A549 (cell line): ENCODE measurements at regions not wholly inside any gene's neighbourhood (a gene's known extent, or its start where the extent isn't known, plus 50 kb on each side); places are given as distances from the start of the nearest gene placed in this dataset.

Source experiments
- ATAC-seq, 2 experiments: fragments of 200-7000 bp in 1 of 2; fragments of >200 bp in 1 of 2; cut with Nextera tagmentation in 1 of 2; cut with Tn5 transposase in 1 of 2; 3 replicates each; pipeline versions ENCODE4 v1.8.0 to v1.9.1; 2018 to 2020; ENCODE audit warnings: mild to moderate bottlenecking in 1 of 2, moderate library complexity in 1 of 2
- CTCF ChIA-PET: fragments of 300-600 bp; sonication (Branson Sonifier 250); formaldehyde crosslinking; extraction: SDS; loops from one replicate; lab custom pipeline; 2021; ENCODE audit warnings: antibody characterized with exemption, inconsistent platforms; lab: Yijun Ruan, JAX
- POLR2A ChIA-PET: fragments of 350-600 bp; formaldehyde crosslinking; extraction: SDS; loops from one replicate; lab custom pipeline; 2021; ENCODE audit warnings: antibody characterized with exemption, inconsistent platforms; lab: Yijun Ruan, JAX
- DNase-seq, 2 experiments: peaks; one replicate each; pipeline versions ENCODE4 v3.0.0 to v3.0.0-alpha.2; 2011 to 2016; ENCODE audit warnings: low read depth in 1 of 2, low spot score in 1 of 2
- FAIRE-seq: peaks from 2 replicates; lab custom pipeline; 2011; peaks lifted over from hg19 to GRCh38; lab: Jason Lieb, UNC
- H3K27ac ChIP-seq, 2 experiments: fragments of >200 bp; sonication (Bioruptor Twin); formaldehyde crosslinking; 3 replicates each; pipeline ENCODE4 v1.5.1; 2016 to 2017
- H3K4me1 ChIP-seq: fragments of >200 bp; sonication (Bioruptor Twin); formaldehyde crosslinking; 3 replicates; pipeline ENCODE4 v1.6.1; 2016
- H3K4me2 ChIP-seq: fragments of >200 bp; sonication (Bioruptor Twin); formaldehyde crosslinking; 3 replicates; pipeline ENCODE4 v1.6.1; 2016
- H3K4me3 ChIP-seq: fragments of >200 bp; sonication (Bioruptor Twin); formaldehyde crosslinking; 3 replicates; pipeline ENCODE4 v1.5.1; 2016
- H3K9me3 ChIP-seq: fragments of >200 bp; sonication (Bioruptor Twin); formaldehyde crosslinking; 3 replicates; pipeline ENCODE4 v1.6.1; 2016
- CBX2 ChIP-seq: fragments of 200-600 bp; sonication (generic); IDR thresholded peaks from 2 replicates; pipeline ENCODE4 v1.6.1; 2016; ENCODE audit warnings: low read depth, mild to moderate bottlenecking, borderline replicate concordance
- CHD2 ChIP-seq: fragments of 150-350 bp; IDR thresholded peaks from 2 replicates; pipeline ENCODE4 v1.6.1; 2014; ENCODE audit warnings: low read length; ENCODE audit not compliant: partially characterized antibody
- EHF ChIP-seq: fragments of 250-450 bp; sonication (Bioruptor Pico); IDR thresholded peaks from 2 replicates; pipeline ENCODE4 v1.5.0; 2020; ENCODE audit warnings: mild to moderate bottlenecking
- EHMT2 ChIP-seq: fragments of 200-600 bp; sonication (generic); IDR thresholded peaks from 2 replicates; pipeline ENCODE4 v1.6.1; 2016; ENCODE audit warnings: antibody characterized with exemption, low read depth, mild to moderate bottlenecking, moderate library complexity
- ELK1 ChIP-seq: fragments of 150-350 bp; IDR thresholded peaks from 2 replicates; pipeline ENCODE4 v1.6.1; 2014; ENCODE audit warnings: low read depth, mild to moderate bottlenecking, low read length
- EP300 ChIP-seq, 2 experiments: fragments of >200 bp; sonication (Bioruptor Twin); formaldehyde crosslinking; IDR thresholded peaks; 2 replicates in 1 of 2; 3 replicates in 1 of 2; pipeline ENCODE4 v1.6.1; 2016 to 2017
- FOSL2 ChIP-seq, 2 experiments: fragments of 450-650 bp in 1 of 2; fragments of >200 bp in 1 of 2; sonication (Bioruptor Twin) in 1 of 2; formaldehyde crosslinking; IDR thresholded peaks; 2 replicates each; pipeline versions ENCODE4 v1.5.0 to v1.6.1; 2016 to 2020; ENCODE audit warnings: mild to moderate bottlenecking in 1 of 2, moderate library complexity in 1 of 2
- FOXS1 ChIP-seq: fragments of 250-450 bp; sonication (Bioruptor Pico); IDR thresholded peaks from 2 replicates; pipeline ENCODE4 v1.5.0; 2020; ENCODE audit warnings: mild to moderate bottlenecking, moderate library complexity
- HES2 ChIP-seq: fragments of >200 bp; sonication (Bioruptor Twin); formaldehyde crosslinking; IDR thresholded peaks from 2 replicates; pipeline ENCODE4 v1.6.1; 2016
- HMGXB4 ChIP-seq: fragments of 250-450 bp; sonication (Bioruptor Pico); IDR thresholded peaks from 2 replicates; pipeline ENCODE4 v1.5.0; 2021; ENCODE audit warnings: mild to moderate bottlenecking, moderate library complexity, borderline replicate concordance
- HOXB13 ChIP-seq: fragments of 250-450 bp; sonication (Bioruptor Pico); IDR thresholded peaks from 2 replicates; pipeline ENCODE4 v1.5.0; 2020; ENCODE audit warnings: low read depth, mild to moderate bottlenecking, moderate library complexity
- MAFK ChIP-seq: fragments of 450-650 bp; IDR thresholded peaks from 2 replicates; pipeline ENCODE4 v1.6.1; 2014; ENCODE audit not compliant: partially characterized antibody
- MAZ ChIP-seq: fragments of 150-350 bp; IDR thresholded peaks from 2 replicates; pipeline ENCODE4 v1.6.1; 2014; ENCODE audit warnings: antibody characterized with exemption, low read depth, low read length, borderline replicate concordance
- MYC ChIP-seq: IDR thresholded peaks from 2 replicates; pipeline ENCODE4 v1.6.1; 2012; ENCODE audit warnings: mild to moderate bottlenecking, inconsistent platforms, low read length, improper control_type of control experiment, borderline replicate concordance
- NFE2L2 ChIP-seq: fragments of 150-350 bp; conservative IDR thresholded peaks from 2 replicates; pipeline ENCODE4 v1.6.1; 2014; ENCODE audit warnings: low read length
- NPAS2 ChIP-seq: fragments of 250-450 bp; sonication (Bioruptor Pico); IDR thresholded peaks from 2 replicates; pipeline ENCODE4 v1.8.0; 2022; ENCODE audit warnings: mild to moderate bottlenecking, moderate library complexity, borderline replicate concordance
- POLR2A ChIP-seq: IDR thresholded peaks from 2 replicates; pipeline ENCODE4 v1.6.1; 2012; ENCODE audit warnings: mild to moderate bottlenecking, low read length
- RFX5 ChIP-seq: fragments of 450-650 bp; IDR thresholded peaks from 2 replicates; pipeline ENCODE4 v1.7.1; 2014; ENCODE audit warnings: antibody characterized with exemption, mild to moderate bottlenecking, moderate library complexity
- TFCP2L1 ChIP-seq: fragments of 250-450 bp; sonication (Bioruptor Pico); IDR thresholded peaks from 2 replicates; pipeline ENCODE4 v1.5.0; 2021; ENCODE audit warnings: mild to moderate bottlenecking
- TP53 ChIP-seq: fragments of 250-450 bp; sonication (Bioruptor Pico); IDR thresholded peaks from 2 replicates; pipeline ENCODE4 v1.5.0; 2021; ENCODE audit warnings: mild to moderate bottlenecking, moderate library complexity
- ZFP36 ChIP-seq: fragments of 450-650 bp; IDR thresholded peaks from 2 replicates; pipeline ENCODE4 v1.6.1; 2014; ENCODE audit warnings: borderline replicate concordance; ENCODE audit not compliant: partially characterized antibody
- ZNF302 ChIP-seq: fragments of 250-450 bp; sonication (Bioruptor Pico); IDR thresholded peaks from 2 replicates; pipeline ENCODE4 v1.9.0; 2021; ENCODE audit warnings: inconsistent platforms, mild to moderate bottlenecking, moderate library complexity
- ZSCAN20 ChIP-seq: fragments of 250-450 bp; sonication (Bioruptor Pico); IDR thresholded peaks from 2 replicates; pipeline ENCODE4 v1.8.0; 2022; ENCODE audit warnings: mild to moderate bottlenecking, moderate library complexity
- WGBS: methylation state at CpG from one replicate; pipeline ENCODE4 v1.1.6; 2017; ENCODE audit errors: missing lambda C conversion rate; 5-methylcytosine and 5-hydroxymethylcytosine counted together
- TF ChIP-seq, protein P1 (sequence below): fragments of >200 bp; sonication (Bioruptor Twin); formaldehyde crosslinking; IDR thresholded peaks from 3 replicates; pipeline ENCODE4 v1.5.1; 2016
- TF ChIP-seq, protein P2 (sequence below): fragments of 450-650 bp; IDR thresholded peaks from 2 replicates; pipeline ENCODE4 v1.6.1; 2014; ENCODE audit warnings: antibody characterized with exemption

DNA sequence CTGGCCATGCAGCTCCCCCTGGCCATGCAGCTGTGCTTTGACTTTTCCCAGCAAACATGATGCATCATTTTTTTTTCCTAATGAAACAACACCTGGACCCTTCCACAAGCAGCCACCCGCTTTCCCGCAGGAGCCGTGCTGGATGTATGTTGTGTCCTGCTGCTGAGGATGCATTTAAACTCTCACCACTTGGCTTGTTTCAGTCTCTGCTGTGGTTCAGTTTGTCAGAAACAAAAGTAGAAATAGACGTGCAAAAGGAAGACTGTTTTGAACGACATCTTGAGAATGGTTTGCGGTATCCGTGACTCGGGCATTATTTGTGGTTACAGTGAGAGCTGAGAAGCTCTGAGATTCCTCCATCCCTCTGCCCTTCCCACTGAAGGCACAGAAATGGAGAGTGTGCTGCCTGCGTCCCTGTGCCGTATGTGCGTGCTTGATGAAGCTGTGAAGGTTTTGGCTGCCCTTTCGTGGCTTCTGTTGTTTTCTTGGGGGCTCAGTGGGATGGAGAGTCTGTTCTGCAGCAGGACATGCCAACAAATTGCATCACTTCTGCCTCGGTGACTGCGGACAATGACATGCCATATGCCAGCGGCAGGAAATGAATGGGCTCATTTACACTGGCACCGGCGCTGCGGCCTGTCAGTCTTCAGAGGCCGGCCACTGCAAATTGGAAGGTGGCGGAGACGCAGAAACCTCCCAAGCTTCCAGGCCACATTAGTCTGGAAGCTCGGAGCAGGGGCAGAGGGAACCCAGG, 417.7 kb upstream of the SALL3 start:
- 56% methylated on average over 19 of the region's 22 CpGs for WGBS
- no peaks in the 10 kb centered on the region for H3K9me3 ChIP-seq
- no peak for ATAC-seq
- no peak for DNase-seq
- ChIA-PET CTCF (interaction anchor here (1.1 kb wide), 1 partner anchor 20 kb away, joined by 3 read pairs; no protein-coding TSS in a partner anchor), POLR2A (no interaction called here)
- H3K4me3 ChIP-seq, result no peak overlapping the region
- no peak for FAIRE-seq
- TF ChIP-seq, protein P1, sequence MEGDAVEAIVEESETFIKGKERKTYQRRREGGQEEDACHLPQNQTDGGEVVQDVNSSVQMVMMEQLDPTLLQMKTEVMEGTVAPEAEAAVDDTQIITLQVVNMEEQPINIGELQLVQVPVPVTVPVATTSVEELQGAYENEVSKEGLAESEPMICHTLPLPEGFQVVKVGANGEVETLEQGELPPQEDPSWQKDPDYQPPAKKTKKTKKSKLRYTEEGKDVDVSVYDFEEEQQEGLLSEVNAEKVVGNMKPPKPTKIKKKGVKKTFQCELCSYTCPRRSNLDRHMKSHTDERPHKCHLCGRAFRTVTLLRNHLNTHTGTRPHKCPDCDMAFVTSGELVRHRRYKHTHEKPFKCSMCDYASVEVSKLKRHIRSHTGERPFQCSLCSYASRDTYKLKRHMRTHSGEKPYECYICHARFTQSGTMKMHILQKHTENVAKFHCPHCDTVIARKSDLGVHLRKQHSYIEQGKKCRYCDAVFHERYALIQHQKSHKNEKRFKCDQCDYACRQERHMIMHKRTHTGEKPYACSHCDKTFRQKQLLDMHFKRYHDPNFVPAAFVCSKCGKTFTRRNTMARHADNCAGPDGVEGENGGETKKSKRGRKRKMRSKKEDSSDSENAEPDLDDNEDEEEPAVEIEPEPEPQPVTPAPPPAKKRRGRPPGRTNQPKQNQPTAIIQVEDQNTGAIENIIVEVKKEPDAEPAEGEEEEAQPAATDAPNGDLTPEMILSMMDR, result no peak
- TF ChIP-seq HOXB13 (CRISPR knock-in tag) (no peak), CBX2 (no peak), NPAS2 (CRISPR knock-in tag) (no peak), TFCP2L1 (CRISPR knock-in tag) (no peak), FOSL2 (IDR thresholded peaks at IDR 0.05) (no peak), FOSL2 (CRISPR knock-in tag; IDR thresholded peaks at IDR 0.05) (no peak), FOXS1 (CRISPR knock-in tag) (no peak), TP53 (CRISPR knock-in tag) (no peak), NFE2L2 (no peak), MYC (no peak), ZSCAN20 (CRISPR knock-in tag) (no peak), POLR2A (no peak), ZFP36 (no peak), CHD2 (no peak), HES2 (no peak), EHF (CRISPR knock-in tag) (no peak)
- H3K4me2 ChIP-seq, result no peak overlapping the region
- no peaks in the 10 kb centered on the region for H3K4me1 ChIP-seq
- H3K27ac ChIP-seq, result no peak overlapping the region

- no peaks in the 10 kb centered on the region for H3K4me1 ChIP-seq
- CTCF ChIA-PET, result interaction anchor here (1.1 kb wide), 1 partner anchor 21 kb away, joined by 3 read pairs; no protein-coding TSS in a partner anchor
- no peaks in the 10 kb centered on the region for H3K9me3 ChIP-seq
- H3K27ac ChIP-seq, result no peak overlapping the region
- H3K4me3 ChIP-seq, result no peak overlapping the region
- TF ChIP-seq ZNF302, result no peak
- FAIRE-seq (no peak), DNase-seq (no peak), ATAC-seq (no peak)
- WGBS, result 70% methylated on average over 9 of the region's 35 CpGs
- H3K4me2 ChIP-seq, result no peak overlapping the region
- POLR2A ChIA-PET, result no interaction called here
Observed at GRCh38 chr18:78562531-78562961, 417.1 kb upstream of the SALL3 start.

GRCh38 chr18:78563110-78563509, 416.5 kb upstream of the SALL3 start:
- no peaks in the 10 kb centered on the region for H3K9me3 ChIP-seq
- DNase-seq (no peak), ATAC-seq (no peak), FAIRE-seq (no peak)
- 37% methylated on average over 10 of the region's 15 CpGs for WGBS
- no peak overlapping the region for H3K4me2 ChIP-seq
- no peak overlapping the region for H3K4me3 ChIP-seq
- ChIA-PET POLR2A (no interaction called here), CTCF (interaction anchor here (1.1 kb wide), 1 partner anchor 21 kb away, joined by 3 read pairs; no protein-coding TSS in a partner anchor)
- H3K4me1 ChIP-seq, result no peaks in the 10 kb centered on the region
- no peak overlapping the region for H3K27ac ChIP-seq
- TF ChIP-seq MAFK (no peak), HMGXB4 (CRISPR knock-in tag) (no peak), ZNF302 (no peak), TP53 (CRISPR knock-in tag) (no peak), EHMT2 (no peak), POLR2A (no peak), EP300 (IDR thresholded peaks at IDR 0.05) (no peak), MYC (no peak), ELK1 (no peak), RFX5 (no peak), HES2 (no peak), MAZ (no peak)
- TF ChIP-seq, protein P2, sequence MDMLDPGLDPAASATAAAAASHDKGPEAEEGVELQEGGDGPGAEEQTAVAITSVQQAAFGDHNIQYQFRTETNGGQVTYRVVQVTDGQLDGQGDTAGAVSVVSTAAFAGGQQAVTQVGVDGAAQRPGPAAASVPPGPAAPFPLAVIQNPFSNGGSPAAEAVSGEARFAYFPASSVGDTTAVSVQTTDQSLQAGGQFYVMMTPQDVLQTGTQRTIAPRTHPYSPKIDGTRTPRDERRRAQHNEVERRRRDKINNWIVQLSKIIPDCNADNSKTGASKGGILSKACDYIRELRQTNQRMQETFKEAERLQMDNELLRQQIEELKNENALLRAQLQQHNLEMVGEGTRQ, result no peak
